Stimulated activated CD8-positive, alpha-beta memory T cell treated with anti-CD3 and anti-CD28 coated beads, Interleukin-15, amount 100 ng/mL, for 48 hours (primary cell): ENCODE measurements at regions not wholly inside any gene's neighbourhood (a gene's known extent, or its start where the extent isn't known, plus 50 kb on each side); places are given as distances from the start of the nearest gene placed in this dataset.
"Not testable (repeated sequence)": the region's sequence is repeated elsewhere in the genome, so short reads cannot be mapped to it uniquely, and the experiment has no call there.

Source experiments
- DNase-seq, 2 donors: peaks; one replicate each; pipeline ENCODE4 v3.0.0-alpha.2; 2020; ENCODE audit warnings: low read depth in 2 of 2

DNA sequence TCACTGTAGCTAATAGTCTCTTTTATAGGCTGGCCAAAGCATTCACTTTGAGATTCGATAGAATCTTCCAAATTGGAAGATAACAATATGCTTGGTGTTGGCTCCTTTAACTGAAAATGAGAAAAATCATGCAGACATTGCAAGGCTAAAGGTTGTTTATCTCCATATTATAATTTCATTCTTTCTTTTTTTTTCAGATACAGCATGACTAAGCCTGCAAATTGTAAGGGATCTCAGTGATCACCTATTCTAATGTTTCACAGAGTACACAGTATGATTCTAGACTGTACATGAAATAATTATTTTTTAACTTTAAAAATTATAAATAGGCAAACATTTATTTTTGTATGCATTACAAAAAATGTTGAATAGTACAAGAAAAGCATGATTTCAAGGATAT lies 451.7 kb upstream of the DDI1 start:
- DNase-seq: no peak

DNA sequence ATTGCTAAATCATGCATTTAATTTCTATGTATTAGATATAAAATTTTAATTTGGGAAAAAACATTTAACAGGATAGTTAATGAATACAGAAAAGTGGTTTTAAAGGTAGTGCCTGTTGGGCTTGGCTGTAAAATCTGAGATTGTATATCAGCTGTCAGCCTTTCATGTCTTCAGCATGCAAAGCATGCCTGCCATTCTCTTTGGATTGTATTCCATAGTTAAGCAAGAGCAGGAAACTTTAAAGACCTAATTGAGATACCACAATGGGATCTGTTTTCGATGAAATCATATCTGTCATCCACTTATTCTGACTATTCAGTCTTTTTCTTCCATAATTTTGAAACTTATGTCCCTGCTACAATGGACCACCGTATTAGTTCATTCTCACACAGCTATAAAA lies 451.0 kb upstream of the DDI1 start:
- no peak for DNase-seq

DNA sequence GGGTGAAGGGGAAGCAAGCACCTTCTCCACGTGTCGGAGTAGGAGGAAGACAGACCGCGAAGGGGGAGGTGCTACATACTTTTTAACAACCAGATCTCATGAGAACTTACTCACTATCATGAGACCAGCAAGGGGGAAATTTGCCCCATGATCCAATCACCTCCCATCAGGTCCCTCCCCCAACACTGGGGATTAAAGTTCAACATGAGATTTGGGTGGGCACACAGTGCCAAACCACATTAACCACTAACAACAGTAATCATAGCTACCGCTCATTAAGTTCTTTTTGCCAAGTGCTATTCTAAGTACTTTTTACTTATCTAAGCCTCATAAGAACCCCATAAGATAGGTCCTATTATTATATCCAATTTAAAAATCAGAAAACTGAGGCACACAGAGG lies 450.5 kb upstream of the DDI1 start:
- DNase-seq: no peak

DNA sequence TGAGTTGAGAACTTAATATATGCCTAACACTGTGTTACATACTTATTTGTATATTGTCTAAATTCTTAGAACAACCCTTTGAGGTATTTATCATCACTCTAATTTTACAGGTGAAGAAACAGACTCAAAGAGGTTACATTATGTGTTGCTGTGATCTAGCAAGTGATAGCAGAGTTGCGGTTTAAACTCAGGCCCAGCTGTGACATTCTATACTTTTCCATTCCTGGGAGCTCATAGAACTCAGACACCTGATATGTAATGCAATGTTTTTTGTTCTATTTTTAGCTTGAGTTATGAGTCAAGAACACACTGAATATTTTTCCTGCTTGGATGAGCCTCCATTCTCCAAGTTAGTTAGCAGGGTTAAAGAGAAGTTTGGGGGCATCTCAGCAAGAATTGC lies 449.7 kb upstream of the DDI1 start:
- no peak for DNase-seq

DNA sequence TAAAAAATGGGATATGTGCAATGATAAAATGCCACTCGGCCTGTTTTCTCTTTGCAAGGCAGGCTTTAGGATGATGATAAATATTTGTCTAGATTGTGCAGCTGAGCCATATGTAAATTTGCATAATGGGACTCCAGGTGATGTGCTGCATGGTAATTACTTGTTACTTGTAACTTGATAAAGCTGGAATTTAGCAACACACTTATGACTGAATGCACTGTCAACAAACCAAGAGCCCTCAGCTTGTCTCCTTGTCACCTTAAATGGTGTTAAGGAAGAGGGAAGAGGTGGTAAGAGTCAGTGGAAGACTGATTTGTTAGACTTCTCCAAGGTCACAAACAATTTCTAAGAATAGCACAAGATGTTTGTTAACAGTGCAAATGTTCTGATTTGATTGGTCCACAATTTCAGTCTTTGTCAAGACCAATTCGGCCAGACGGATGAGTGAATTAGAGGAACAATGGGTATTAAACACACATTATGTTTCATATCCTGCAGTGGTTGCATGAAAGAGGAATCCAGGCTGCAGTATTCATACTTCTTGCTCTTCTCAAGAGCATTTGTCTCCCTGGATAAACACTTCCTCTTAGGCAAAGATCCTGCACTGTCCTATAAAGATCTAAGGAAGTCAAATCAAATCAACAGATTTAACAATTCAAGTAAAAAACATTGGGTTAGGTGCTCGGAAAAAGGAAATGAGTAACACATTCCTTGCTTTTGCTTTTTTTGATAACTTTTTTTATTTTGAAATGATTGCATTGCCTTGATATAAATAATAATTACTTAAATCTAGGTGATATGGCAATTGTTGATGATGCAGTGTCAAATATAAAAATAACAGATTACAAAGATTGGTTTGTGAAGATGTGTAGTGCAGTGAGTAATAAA lies 448.3 kb upstream of the DDI1 start:
- DNase-seq: no peak

DNA sequence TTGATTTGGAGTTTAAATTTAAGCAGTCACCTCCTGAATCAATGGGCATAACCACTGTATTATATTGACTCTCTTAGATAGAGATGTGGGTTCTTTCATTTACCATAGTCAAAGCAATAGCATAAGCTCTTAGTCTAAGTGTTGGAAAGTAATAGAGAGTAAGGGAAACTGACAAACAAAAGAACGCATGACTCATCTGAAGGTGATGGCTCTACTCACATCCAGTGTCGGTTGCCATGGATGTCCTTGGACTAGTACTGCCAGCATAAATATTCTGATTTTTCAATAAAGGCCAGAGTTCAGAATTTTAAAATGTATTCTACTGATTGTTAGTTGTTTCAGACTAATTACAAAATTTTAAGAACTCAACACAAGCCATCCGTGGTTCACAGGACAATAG lies 444.9 kb upstream of the DDI1 start:
- DNase-seq: no peak

DNA sequence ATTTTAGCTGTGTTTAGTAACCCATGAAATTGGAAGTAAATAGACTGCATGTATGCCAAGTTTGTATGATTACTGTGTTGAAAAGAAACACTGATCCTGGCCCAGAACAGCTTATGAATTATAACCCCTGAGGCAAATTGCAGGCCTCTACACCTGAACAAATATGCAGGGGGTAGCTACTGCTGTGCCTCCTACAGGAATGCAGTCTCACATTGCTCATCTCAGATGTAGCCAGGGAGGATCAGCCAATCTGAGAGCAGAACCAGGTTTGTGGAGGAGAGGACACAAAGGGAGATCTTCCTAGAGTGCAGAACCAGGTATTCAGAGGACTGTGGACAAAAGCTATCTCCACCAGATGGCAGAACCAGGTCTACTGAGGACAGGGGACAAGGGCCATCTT lies 442.2 kb upstream of the DDI1 start:
- no peak for DNase-seq

DNA sequence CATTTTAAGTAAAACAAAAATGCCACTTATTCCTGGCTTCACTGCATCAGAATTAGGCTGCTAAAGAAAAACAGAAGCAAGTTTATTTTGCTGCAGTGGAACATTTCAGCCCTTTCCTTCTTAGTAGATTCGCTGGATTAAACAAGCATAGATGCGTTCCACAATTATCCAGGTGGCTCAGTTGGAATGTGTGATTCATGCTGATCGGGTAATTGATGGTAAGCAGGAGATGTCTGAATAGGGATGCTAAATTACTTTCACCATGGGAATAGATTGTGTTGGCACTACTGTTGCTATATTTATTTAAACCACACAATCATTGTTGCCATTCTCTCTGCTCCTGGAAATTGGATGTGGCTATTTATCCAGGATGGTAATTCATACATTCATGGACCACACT lies 440.1 kb upstream of the DDI1 start:
- no peak for DNase-seq

DNA sequence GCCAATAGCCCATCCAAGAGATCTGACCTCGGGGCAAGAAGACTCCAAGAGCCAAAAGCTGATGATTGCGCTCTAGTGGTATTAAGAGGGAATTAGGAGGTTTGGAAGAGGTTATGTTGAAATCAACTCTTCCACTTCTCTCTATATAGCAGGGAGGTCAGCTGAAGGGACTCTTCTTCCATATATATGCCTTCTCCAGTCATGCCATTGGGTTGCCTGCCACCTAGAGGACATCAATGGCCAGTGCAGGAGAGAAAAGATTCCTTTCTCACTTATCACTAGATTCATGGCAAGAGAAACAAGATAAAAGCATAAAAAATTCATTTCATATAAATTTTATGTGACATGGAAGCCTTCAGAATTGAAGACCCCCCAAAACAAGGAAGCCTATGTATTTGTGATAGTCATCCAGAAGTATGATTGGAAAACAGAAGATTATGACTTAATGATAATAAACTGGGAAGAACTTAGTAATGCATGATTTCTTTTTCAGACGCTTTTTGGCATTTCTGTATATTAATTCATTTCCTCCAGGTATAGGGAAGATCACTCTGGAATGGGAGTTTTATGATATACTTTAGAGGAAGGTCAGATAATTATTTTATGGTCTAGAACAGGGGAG lies 435.1 kb upstream of the DDI1 start:
- no peak for DNase-seq

DNA sequence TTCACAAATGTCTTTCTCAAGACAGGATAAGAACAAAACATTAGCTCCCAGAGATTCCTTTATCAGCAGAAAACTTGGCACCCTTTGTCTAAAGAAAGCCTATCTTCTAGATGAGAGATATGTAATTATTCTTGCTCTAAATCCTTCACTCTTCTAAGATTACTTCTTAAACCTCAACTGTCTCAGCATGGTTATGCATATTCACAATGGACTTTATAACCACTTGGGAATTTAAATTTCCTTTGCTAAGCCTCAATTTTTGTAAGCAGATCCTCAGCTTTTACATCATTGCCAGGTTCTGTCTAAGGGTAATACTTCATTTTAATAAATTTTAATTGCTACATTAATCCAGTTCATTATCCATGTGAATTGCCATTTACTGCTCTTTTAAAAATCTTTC lies 433.6 kb upstream of the DDI1 start:
- no peak for DNase-seq

DNA sequence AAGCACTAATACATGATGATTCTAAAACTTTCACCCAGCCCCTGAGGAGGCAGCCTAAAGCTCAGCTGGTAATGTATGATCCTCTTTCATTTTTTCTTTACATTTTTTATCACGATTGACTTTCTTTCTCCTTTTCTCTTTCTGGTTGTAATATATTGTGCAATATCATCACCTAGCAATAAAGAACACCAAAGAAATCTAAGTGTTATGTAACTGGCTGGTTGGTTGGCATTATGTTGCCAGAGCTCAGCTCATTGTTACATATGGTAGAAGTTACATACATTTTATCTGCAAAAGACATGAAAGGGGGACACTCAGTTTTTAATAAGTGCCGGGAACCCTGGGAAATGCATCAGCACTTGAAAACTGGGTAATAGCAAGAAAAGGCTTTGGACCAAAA lies 432.1 kb upstream of the DDI1 start:
- DNase-seq: no peak

DNA sequence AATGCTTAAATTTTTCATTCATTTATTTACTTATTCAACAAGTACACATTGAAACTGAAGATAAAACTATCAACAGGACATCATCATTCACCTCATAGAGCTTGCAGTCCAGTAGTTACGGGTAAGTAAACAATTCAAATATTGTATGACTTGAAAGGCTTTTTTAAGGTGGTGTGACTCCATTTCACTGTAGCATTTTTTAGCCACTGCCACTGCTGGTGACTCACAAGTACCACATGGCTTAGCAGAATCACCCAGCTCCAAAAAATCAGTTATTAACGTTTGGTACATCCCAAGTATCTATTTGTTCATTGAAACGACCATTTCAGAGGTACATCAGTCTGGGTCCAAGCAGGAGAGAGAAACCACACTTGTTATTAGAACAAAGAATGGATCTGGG lies 427.9 kb upstream of the DDI1 start:
- no peak for DNase-seq

DNA sequence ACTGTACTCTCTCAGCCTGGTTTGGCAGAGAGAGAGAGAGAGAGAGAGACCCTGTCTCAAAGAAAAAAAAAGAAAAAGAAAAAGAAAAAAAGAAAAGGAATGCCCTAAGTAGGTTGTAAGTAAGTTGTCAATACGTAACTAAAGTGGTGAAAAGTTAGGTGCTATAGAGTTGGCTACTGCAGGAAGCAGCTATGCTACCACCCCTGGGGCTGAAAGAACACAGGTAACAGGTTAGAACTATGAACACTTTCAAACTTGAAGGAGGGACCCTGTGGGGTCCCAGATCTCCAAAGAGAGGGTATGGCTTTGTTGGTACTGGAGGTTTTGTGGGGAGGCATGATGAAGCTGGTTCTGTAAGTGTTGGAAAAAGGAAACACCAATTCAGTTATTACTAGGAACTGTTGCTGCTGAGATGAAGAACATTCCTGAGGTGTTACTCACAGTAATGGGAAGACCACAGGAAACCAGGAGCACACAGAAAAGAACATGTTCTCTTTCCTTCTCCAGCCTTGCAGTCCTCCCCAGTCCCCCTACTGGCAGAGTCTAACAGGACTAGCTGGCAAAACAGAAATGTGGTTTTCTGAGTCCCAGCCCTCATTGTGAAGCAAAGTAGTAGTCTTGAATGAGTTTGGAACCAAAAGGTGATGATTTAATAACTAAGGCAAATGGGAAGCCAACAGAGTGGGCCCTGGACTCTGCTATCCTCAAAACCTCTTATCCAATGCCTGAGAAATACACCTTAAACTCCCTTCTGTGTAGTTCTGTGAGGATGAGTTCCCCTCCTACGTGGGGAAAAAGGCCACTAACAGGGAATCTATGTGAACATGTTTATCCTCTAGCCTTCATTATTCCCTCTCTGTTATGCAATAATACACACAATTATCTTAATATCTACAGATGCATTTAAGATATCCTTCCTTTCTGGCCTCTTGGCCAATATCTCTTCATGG lies 427.0 kb upstream of the DDI1 start:
- no peak for DNase-seq

DNA sequence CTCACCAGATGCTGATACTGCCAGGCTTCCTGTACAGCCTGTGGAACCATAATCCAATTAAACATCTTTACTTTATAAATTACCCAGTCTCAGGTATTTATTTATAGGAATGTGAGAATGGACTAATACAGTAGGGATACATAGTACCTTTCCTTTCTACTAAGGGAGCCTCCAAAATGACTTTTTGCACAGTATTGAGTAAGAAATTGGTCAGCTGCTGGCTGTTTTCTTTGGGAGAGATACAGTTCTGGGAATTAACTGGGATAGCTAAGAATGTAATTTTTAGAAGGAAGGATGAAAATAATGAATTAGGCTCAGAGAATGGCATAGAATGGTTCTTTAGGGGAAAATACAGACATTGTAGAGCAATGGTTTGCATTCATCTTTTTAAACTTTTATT lies 426.0 kb upstream of the DDI1 start:
- no peak for DNase-seq

DNA sequence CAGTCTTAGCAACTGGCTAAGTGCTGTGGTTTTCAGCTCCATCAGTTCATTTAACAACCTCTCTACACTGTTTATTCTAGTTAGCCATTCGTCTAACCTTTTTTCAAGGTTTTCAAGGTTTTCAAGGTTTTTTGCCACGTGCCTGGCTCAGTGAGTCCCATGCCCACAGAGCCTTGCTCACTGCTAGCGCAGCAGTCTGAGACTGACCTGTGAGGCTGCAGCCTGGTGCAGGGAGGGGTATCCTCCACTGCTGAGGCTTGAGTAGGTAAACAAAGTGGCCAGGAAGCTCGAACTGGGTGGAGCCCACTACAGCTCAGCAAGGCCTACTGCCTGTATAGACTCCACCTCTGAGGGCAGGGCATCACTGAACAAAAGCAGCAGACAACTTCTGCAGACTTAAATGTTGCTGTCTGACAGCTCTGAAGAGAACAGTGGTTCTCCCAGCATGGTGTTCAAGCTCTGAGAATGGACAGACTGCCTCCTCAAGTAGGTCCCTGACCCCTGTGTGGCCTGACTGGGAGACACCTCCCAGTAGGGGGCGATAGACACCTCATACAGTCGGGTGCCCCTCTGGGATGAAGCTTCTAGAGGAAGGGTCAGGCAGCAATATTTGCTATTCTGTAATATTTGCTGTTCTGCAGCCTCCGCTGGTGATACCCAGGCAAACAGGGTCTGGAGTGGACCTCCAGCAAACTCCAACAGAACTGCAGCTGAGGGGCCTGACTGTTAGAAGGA lies 424.7 kb upstream of the DDI1 start:
- DNase-seq: not testable (repeated sequence)

DNA sequence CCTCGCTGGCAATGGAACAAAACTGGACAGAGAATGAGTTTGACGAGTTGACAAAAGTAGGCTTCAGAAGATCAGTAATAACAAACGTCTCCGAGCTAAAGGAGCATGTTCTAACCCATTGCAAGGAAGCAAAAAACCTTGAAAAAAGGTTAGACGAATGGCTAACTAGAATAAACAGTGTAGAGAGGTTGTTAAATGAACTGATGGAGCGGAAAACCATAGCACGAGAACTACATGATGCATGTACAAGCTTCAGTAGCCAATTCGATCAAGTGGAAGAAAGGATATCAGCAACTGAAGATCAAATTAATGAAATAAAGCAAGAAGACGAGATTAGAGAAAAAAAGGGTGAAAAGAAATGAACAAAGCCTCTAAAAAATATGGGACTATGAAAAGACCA lies 424.0 kb upstream of the DDI1 start:
- not testable (repeated sequence) for DNase-seq

DNA sequence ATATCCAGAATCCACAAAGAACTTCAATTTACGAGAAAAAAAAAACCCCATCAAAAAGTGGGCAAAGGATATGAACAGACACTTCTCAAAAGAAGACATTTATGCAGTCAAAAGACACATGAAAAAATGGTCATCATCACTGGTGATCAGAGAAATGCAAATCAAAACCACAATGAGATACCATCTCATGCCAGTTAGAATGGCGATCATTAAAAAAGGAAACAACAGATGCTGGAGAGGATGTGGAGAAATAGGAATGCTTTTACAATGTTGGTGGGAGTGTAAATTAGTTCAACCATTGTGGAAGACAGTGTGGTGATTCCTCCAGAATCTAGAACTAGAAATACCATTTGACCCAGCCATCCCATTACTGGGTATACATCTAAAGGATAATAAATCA lies 419.9 kb upstream of the DDI1 start:
- DNase-seq: not testable (repeated sequence)

DNA sequence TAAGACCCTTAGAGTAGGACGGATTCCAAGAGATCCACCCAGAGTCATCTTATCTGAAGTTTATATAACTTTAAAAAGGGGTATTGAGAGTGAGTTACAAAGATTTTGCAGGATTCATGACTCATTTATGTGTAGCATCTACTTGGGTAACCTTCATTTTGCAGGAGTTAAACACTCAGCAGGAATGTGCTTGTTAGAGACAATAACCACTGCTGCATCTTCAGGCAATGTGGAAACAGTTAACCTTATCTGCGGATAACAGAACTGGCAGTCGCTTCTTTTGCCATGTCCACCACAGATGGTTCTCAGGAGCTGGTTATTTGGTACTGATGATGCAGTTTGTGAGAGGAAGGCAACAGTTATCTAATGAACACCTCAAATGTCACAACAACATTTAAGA lies 417.9 kb upstream of the DDI1 start:
- DNase-seq: no peak

DNA sequence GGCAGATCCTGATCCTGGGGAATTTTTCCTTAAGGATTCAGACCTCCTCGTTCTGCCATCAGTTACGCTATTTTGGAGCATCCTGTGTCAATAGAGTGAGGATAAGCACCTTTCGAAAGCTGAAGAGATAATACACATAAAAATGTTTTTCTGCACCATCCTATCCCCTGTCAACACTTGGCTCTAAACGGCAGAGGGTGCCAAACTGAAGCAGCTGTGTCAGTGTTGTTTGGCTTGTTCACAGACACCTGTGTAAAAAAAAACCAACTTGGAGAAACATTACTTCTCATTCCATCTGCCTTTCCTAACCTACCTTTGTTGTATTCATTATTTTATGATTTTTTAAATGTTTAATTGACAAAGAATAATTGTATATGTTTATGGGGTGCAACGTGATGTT lies 417.0 kb upstream of the DDI1 start:
- DNase-seq: no peak

DNA sequence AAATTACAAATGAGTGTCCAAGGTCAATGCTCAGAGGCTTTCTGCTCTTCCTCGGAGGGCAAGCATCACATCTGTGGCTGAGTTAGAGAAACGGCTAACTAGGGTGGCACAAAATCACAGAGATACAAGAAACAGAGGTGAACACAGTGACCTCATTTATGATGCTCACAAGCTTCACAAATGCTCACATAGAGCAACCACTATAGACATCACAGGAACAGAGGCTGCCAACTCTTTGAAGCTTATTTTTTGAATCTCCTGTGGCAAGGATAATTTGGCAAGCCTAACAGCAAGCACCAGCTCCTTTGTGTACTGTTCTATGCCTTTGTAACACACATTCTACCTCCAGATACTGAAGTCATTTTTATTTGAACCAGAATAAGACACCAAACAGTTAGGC lies 416.5 kb upstream of the DDI1 start:
- no peak for DNase-seq

DNA sequence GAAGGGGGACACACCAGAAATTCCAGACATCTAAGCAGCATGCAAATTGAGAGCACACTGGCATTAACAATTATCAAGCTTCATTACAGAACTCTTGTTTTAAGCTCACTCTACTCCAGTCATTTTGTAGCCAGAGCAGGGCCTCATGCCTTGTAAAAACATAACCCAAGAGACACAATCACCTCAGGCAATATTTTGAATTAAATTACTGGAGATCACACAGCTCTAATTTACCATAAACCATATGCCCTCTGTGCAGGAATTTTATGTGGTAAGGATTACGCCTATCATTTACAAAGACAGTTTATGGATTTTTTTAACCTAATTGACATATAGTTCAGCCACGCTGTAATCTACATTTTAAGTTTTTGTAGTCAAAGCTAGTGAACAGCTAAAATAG lies 414.1 kb upstream of the DDI1 start:
- no peak for DNase-seq

DNA sequence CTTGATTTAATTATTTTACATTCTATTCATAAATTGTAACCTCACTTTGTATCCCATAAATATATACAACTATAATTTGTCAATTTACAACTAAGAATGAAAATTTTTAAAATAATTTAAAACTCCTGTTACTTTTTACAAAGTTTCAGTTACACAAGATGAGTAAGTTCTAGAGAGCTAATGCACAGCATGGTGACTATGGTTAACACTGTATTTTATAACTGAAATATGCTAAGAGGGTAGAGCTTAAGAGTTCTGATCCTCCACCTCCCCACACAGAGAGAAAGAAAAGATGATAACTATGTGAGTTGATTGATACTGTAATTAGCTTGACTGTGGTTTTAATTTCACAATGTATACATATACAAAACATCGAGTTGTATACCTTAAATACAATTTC lies 412.5 kb upstream of the DDI1 start:
- no peak for DNase-seq
